Upper lobe of right lung (tissue), 1 donor: ENCODE measurements at regions not wholly inside any gene's neighbourhood (a gene's known extent, or its start where the extent isn't known, plus 50 kb on each side); places are given as distances from the start of the nearest gene placed in this dataset.

Experiments
- ATAC-seq: fragments of 200-7000 bp; cut with Tn5 transposase; one replicate; pipeline ENCODE4 v1.9.1; 2020; ENCODE audit warnings: mild to moderate bottlenecking, moderate library complexity
- DNase-seq: peaks from one replicate; pipeline ENCODE4 v3.0.0-alpha.2; 2020
- H3K27ac ChIP-seq: fragments of 200-600 bp; one replicate; pipeline ENCODE4 v1.8.0; 2022
- H3K27me3 ChIP-seq: fragments of 200-600 bp; one replicate; pipeline ENCODE4 v1.8.0; 2022; ENCODE audit warnings: mild to moderate bottlenecking
- H3K36me3 ChIP-seq: fragments of 200-600 bp; one replicate; pipeline ENCODE4 v1.8.0; 2022
- H3K4me1 ChIP-seq: fragments of 200-600 bp; one replicate; pipeline ENCODE4 v1.8.0; 2022
- H3K4me3 ChIP-seq: fragments of 200-600 bp; one replicate; pipeline ENCODE4 v1.8.0; 2022; ENCODE audit warnings: mild to moderate bottlenecking
- H3K9me3 ChIP-seq: fragments of 200-600 bp; one replicate; pipeline ENCODE4 v1.8.0; 2022
- CTCF ChIP-seq: fragments of 200-600 bp; IDR thresholded peaks from one replicate; pipeline ENCODE4 v1.8.0; 2022; ENCODE audit warnings: antibody characterized with exemption
- intact Hi-C: fragments of 100-400 bp; cut with DNase I; formaldehyde crosslinking; loops from one replicate; pipeline ENCODE4 v1.11.0; 2022
- donor health status: DM: no; HTN: yes; CAD: no; lungs with severe emphysema.

GRCh38 chr10:33862536-33863105 is 528.2 kb upstream of the NRP1 start:
- intact Hi-C loops = no loop called here
- H3K4me3 ChIP-seq = no peak overlapping the region
- ATAC-seq (no peak), DNase-seq (no peak)
- no peaks in the 10 kb centered on the region for H3K9me3 ChIP-seq
- H3K27me3 ChIP-seq = no peaks in the 10 kb centered on the region
- H3K27ac ChIP-seq = no peak overlapping the region
- H3K36me3 ChIP-seq = no peaks in the 10 kb centered on the region
- TF ChIP-seq CTCF = no peak
- H3K4me1 ChIP-seq = peaks cover 7% of the 10 kb centered on the region

- TF ChIP-seq CTCF = no peak
- no peaks in the 10 kb centered on the region for H3K9me3 ChIP-seq
- intact Hi-C loops = no loop called here
- H3K4me3 ChIP-seq = no peak overlapping the region
- ATAC-seq = no peak
- H3K36me3 ChIP-seq = no peaks in the 10 kb centered on the region
- peaks cover 7% of the 10 kb centered on the region for H3K4me1 ChIP-seq
- no peaks in the 10 kb centered on the region for H3K27me3 ChIP-seq
- no peak overlapping the region for H3K27ac ChIP-seq
- no peak for DNase-seq
Measured at GRCh38 chr10:33861833-33862232, 527.4 kb upstream of the NRP1 start.

GRCh38 chr10:33861016-33861704 is 526.7 kb upstream of the NRP1 start:
- DNase-seq (no peak), ATAC-seq (peak; percentile 55)
- Histone ChIP-seq H3K9me3 (no peaks in the 10 kb centered on the region), H3K27ac (no peak overlapping the region), H3K4me3 (no peak overlapping the region), H3K27me3 (no peaks in the 10 kb centered on the region), H3K4me1 (peaks cover 7% of the 10 kb centered on the region), H3K36me3 (no peaks in the 10 kb centered on the region)
- intact Hi-C loops = no loop called here
- TF ChIP-seq CTCF = no peak

GRCh38 chr10:33860552-33860951 is 526.1 kb upstream of the NRP1 start:
- no peak overlapping the region for H3K27ac ChIP-seq
- no peaks in the 10 kb centered on the region for H3K9me3 ChIP-seq
- no peak for TF ChIP-seq CTCF
- H3K4me3 ChIP-seq = no peak overlapping the region
- no peaks in the 10 kb centered on the region for H3K27me3 ChIP-seq
- DNase-seq (no peak), ATAC-seq (no peak)
- intact Hi-C loops = no loop called here
- H3K36me3 ChIP-seq = no peaks in the 10 kb centered on the region
- peaks cover 7% of the 10 kb centered on the region for H3K4me1 ChIP-seq

- peaks cover 7% of the 10 kb centered on the region for H3K4me1 ChIP-seq
- H3K27ac ChIP-seq = no peak overlapping the region
- TF ChIP-seq CTCF = no peak
- H3K27me3 ChIP-seq = no peaks in the 10 kb centered on the region
- ATAC-seq = no peak
- no peaks in the 10 kb centered on the region for H3K36me3 ChIP-seq
- intact Hi-C loops = no loop called here
- H3K9me3 ChIP-seq = no peaks in the 10 kb centered on the region
- no peak overlapping the region for H3K4me3 ChIP-seq
- DNase-seq = no peak
Measured at GRCh38 chr10:33859319-33860022, 525.0 kb upstream of the NRP1 start.
